SK-N-SH (cell line): ENCODE measurements at regions not wholly inside any gene's neighbourhood (a gene's known extent, or its start where the extent isn't known, plus 50 kb on each side); places are given as distances from the start of the nearest gene placed in this dataset.

Source experiments
- CTCF ChIP-seq: fragments of 200-600 bp; sonication (generic); IDR thresholded peaks from 2 replicates; pipeline ENCODE4 v1.6.1; 2017; ENCODE audit warnings: antibody characterized with exemption, mild to moderate bottlenecking, moderate library complexity
- EP300 ChIP-seq, 2 experiments: IDR thresholded peaks; 2 replicates each; pipeline versions ENCODE4 v1.4.0 to v1.6.1; 2012; ENCODE audit warnings: borderline replicate concordance in 1 of 2, low read depth in 1 of 2, low read length in 1 of 2
- FOXJ3 ChIP-seq: sonication (generic); formaldehyde crosslinking; IDR thresholded peaks from 2 replicates; pipeline ENCODE4 v1.5.1; 2020; ENCODE audit warnings: mild to moderate bottlenecking, missing genetic modification reagents
- MEF2A ChIP-seq: IDR thresholded peaks from 2 replicates; pipeline ENCODE4 v1.4.0; 2012; ENCODE audit warnings: low read depth, borderline replicate concordance
- NFIC ChIP-seq: IDR thresholded peaks from 2 replicates; pipeline ENCODE4 v1.4.0; 2012; ENCODE audit warnings: borderline replicate concordance
- POLR2AphosphoS5 ChIP-seq: IDR thresholded peaks from 2 replicates; pipeline ENCODE4 v1.6.1; 2012; ENCODE audit warnings: low read depth, low read length
- RAD21 ChIP-seq: IDR thresholded peaks from 2 replicates; pipeline ENCODE4 v1.6.1; 2012; ENCODE audit warnings: mild to moderate bottlenecking, low read length

- TF ChIP-seq EP300 (IDR thresholded peaks at IDR 0.05; ENCODE audit: borderline replicate concordance in 1 of 2, low read depth in 1 of 2, low read length in 1 of 2) = no peak
- TF ChIP-seq CTCF = no peak
- TF ChIP-seq FOXJ3 (CRISPR knock-in tag) = no peak
- no peak for TF ChIP-seq RAD21
- TF ChIP-seq MEF2A = no peak
- no peak for TF ChIP-seq NFIC
- no peak for TF ChIP-seq POLR2AphosphoS5
Measured at GRCh38 chr1:106276871-106277270, 779.6 kb upstream of the PRMT6 start.
